ENCODE measurements at regions not wholly inside any gene's neighbourhood (a gene's known extent, or its start where the extent isn't known, plus 50 kb on each side); places are given as distances from the start of the nearest gene placed in this dataset.

DNA sequence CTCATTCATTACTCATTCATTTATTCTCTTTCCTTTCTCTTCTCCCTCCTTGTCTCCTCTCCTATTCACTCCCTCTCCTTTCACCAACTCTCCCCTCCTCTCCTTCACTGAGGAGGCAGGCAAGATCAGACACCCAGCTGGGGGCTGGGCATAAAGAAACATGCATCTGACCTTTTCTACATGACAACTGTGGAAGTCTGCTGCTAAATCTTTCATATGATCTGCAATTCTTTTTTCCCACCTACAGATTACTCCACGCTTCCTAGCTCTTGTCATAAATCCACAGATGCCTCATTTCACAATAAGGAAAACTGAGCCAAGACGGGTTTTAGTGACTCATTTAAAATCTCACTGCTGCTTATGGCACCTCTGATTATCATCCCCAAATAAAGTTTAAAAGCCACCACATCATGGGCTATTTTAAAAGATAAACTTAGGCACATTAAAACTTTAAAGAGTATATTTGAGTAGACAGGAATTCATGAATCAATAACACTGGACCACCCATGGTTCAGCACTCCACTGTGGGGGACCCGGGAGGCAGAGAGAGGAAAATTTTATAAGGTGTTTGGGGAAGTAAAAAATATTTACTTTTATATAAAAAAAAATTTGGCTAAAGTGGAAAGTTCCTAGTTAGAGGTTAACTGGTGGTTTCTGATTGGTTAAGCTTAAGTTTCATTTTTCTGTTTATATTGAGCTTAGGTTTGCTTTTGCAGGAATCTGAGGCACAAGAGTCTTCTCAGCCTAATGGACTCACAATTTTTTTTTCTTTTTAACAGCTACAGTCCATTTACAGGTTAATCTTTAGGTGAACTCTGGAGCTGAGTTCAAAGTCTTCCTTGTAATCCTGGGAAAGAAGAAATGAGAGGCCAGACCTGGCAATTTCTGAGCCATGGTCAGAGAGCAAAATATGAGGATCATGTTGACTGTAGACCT lies 55.8 kb upstream of the DNAH14 start:
- TF ChIP-seq EP300 (IDR thresholded peaks at IDR 0.05) (no peak), POLR2A (IDR thresholded peaks at IDR 0.05) (no peak)
- TF ChIP-seq, protein P1, sequence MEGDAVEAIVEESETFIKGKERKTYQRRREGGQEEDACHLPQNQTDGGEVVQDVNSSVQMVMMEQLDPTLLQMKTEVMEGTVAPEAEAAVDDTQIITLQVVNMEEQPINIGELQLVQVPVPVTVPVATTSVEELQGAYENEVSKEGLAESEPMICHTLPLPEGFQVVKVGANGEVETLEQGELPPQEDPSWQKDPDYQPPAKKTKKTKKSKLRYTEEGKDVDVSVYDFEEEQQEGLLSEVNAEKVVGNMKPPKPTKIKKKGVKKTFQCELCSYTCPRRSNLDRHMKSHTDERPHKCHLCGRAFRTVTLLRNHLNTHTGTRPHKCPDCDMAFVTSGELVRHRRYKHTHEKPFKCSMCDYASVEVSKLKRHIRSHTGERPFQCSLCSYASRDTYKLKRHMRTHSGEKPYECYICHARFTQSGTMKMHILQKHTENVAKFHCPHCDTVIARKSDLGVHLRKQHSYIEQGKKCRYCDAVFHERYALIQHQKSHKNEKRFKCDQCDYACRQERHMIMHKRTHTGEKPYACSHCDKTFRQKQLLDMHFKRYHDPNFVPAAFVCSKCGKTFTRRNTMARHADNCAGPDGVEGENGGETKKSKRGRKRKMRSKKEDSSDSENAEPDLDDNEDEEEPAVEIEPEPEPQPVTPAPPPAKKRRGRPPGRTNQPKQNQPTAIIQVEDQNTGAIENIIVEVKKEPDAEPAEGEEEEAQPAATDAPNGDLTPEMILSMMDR (IDR thresholded peaks at IDR 0.05), result no peak
- DNase-seq (ENCODE audit: low spot score in 2 of 2), result no peak
- H3K4me1 ChIP-seq, result peaks cover 0 to 13% (median 0%) of the 10 kb centered on the region in 4 donors
- H3K4me3 ChIP-seq, result no peak overlapping the region
- WGBS, 2 donors, result 37 to 46% methylated on average over 3 of the region's 3 CpGs
- H3K9me3 ChIP-seq, result no peaks in the 10 kb centered on the region
- H3K36me3 ChIP-seq, result no peaks in the 10 kb centered on the region
- H3K27me3 ChIP-seq, result peaks cover 0 to 5% of the 10 kb centered on the region in 2 donors
- no peak overlapping the region for H3K27ac ChIP-seq

- Histone ChIP-seq H3K27ac (no peak overlapping the region), H3K4me3 (no peak overlapping the region), H3K36me3 (no peaks in the 10 kb centered on the region), H3K27me3 (peaks cover 0 to 5% of the 10 kb centered on the region in 2 donors), H3K9me3 (no peaks in the 10 kb centered on the region), H3K4me1 (peaks cover 0 to 18% (median 0%) of the 10 kb centered on the region in 4 donors)
- DNase-seq (ENCODE audit: low spot score in 2 of 2), result no peak
- 17 to 21% methylated on average over 7 of the region's 7 CpGs for WGBS, 2 donors
- TF ChIP-seq EP300 (IDR thresholded peaks at IDR 0.05) (no peak), POLR2A (IDR thresholded peaks at IDR 0.05) (no peak)
- TF ChIP-seq, protein P1 (IDR thresholded peaks at IDR 0.05), result no peak
These were observed 54.7 kb upstream of the DNAH14 start for GRCh38 chr1:224874775-224875174.

GRCh38 chr1:224879162-224879803 lies 50.2 kb upstream of the DNAH14 start:
- peaks cover 0 to 5% of the 10 kb centered on the region in 2 donors for H3K27me3 ChIP-seq
- no peak for TF ChIP-seq EP300 (IDR thresholded peaks at IDR 0.05)
- TF ChIP-seq POLR2A (IDR thresholded peaks at IDR 0.05), result no peak
- TF ChIP-seq, protein P1 (IDR thresholded peaks at IDR 0.05), result no peak
- no peak overlapping the region for H3K4me3 ChIP-seq
- H3K9me3 ChIP-seq, result no peaks in the 10 kb centered on the region
- peaks cover 0 to 18% (median 0%) of the 10 kb centered on the region in 4 donors for H3K4me1 ChIP-seq
- no peaks in the 10 kb centered on the region for H3K36me3 ChIP-seq
- no peak for DNase-seq (ENCODE audit: low spot score in 2 of 2)
- H3K27ac ChIP-seq, result no peak overlapping the region
- WGBS, 2 donors, result 25 to 35% methylated on average over 5 of the region's 5 CpGs
